ENCODE measurements at regions not wholly inside any gene's neighbourhood (a gene's known extent, or its start where the extent isn't known, plus 50 kb on each side); places are given as distances from the start of the nearest gene placed in this dataset.

DNA sequence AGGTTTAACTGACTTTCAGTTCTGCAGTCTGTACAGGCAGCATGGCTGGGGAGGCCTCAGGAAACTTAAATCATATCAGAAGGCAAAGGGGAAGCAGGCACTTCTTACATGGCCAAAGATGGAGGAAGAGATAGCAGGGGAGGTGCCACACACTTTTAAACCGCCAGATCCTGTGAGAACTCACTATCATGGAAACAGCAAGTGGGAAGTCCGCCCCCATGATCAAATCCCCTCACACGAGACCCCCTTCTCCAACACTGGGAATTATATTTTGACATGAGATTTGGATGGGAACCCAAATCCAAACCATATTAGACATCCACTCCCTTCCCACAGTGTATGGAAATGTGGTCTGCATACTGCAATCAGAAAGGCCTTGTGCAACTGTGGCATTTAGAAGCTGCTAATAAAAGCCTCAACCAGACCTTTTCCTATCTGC is 148.2 kb downstream of the FCRL5 start:
- TF ChIP-seq, protein P1, sequence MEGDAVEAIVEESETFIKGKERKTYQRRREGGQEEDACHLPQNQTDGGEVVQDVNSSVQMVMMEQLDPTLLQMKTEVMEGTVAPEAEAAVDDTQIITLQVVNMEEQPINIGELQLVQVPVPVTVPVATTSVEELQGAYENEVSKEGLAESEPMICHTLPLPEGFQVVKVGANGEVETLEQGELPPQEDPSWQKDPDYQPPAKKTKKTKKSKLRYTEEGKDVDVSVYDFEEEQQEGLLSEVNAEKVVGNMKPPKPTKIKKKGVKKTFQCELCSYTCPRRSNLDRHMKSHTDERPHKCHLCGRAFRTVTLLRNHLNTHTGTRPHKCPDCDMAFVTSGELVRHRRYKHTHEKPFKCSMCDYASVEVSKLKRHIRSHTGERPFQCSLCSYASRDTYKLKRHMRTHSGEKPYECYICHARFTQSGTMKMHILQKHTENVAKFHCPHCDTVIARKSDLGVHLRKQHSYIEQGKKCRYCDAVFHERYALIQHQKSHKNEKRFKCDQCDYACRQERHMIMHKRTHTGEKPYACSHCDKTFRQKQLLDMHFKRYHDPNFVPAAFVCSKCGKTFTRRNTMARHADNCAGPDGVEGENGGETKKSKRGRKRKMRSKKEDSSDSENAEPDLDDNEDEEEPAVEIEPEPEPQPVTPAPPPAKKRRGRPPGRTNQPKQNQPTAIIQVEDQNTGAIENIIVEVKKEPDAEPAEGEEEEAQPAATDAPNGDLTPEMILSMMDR (conservative IDR thresholded peaks at IDR 0.05 in 1 of 2, IDR thresholded peaks at IDR 0.05 in 1 of 2; ENCODE audit: low read depth in 1 of 2, low read length in 2 of 2): no peak
- TF ChIP-seq EZH2 (IDR thresholded peaks at IDR 0.05; ENCODE audit: low read length, missing control alignments): no peak

DNA sequence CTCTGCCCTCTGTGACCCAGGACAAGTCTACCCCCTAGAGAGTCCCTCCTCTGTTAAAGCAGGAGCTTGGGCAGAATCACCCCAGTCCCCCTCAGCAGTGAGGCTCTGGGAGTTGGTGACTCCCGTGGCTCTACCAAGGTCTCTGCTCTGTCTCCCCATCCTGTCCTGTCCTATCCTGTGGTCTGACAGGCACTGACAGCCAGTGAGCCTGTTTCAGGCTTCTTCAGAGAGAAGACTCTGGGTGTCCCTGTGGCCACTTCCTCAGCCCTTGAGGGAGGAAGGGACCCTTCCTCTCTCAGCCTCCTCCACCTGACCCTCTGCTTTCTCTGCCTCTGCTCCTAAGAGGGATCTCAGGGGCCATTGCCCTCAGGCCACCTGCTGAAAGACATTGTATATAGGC is 148.7 kb downstream of the FCRL5 start:
- Histone ChIP-seq H3K4me2 (ENCODE audit: extremely low read depth, insufficient read depth, low read length) (no peak overlapping the region), H3K27me3 (ENCODE audit: control insufficient read depth, insufficient read depth, low read length) (no peaks in the 10 kb centered on the region), H3K36me3 (ENCODE audit: control insufficient read depth, insufficient read depth, low read length) (no peaks in the 10 kb centered on the region), H3K4me1 (ENCODE audit: control insufficient read depth, extremely low read depth, insufficient read depth, low read length) (no peaks in the 10 kb centered on the region), H4K20me1 (ENCODE audit: control insufficient read depth, extremely low read depth, insufficient read depth, low read length) (no peaks in the 10 kb centered on the region), H3K79me2 (ENCODE audit: control insufficient read depth, insufficient read depth, low read length) (no peaks in the 10 kb centered on the region), H3K9me3 (ENCODE audit: control insufficient read depth, insufficient read depth, low read depth, low read length) (no peaks in the 10 kb centered on the region), H3K27ac (ENCODE audit: insufficient read depth, low read length) (no peak overlapping the region), H3K4me3 (replicated peaks in 1 of 4; ENCODE audit: control extremely low read depth in 1 of 4, insufficient read depth in 1 of 4, low read depth in 3 of 4, low read length in 4 of 4) (no peak overlapping the region), H3K9ac (ENCODE audit: insufficient read depth, low read length) (no peak overlapping the region), H2AFZ (ENCODE audit: low read length) (no peak overlapping the region)
- no peak for DNase-seq (ENCODE audit: low read depth in 2 of 2)
- TF ChIP-seq, protein P1 (conservative IDR thresholded peaks at IDR 0.05 in 1 of 2, IDR thresholded peaks at IDR 0.05 in 1 of 2; ENCODE audit: low read depth in 1 of 2, low read length in 2 of 2): no peak
- TF ChIP-seq EZH2 (IDR thresholded peaks at IDR 0.05; ENCODE audit: low read length, missing control alignments): no peak

More for the DNA sequence above, 148.2 kb downstream of the FCRL5 start:
- Histone ChIP-seq H4K20me1 (ENCODE audit: control insufficient read depth, extremely low read depth, insufficient read depth, low read length) (no peaks in the 10 kb centered on the region), H3K79me2 (ENCODE audit: control insufficient read depth, insufficient read depth, low read length) (no peaks in the 10 kb centered on the region), H3K4me1 (ENCODE audit: control insufficient read depth, extremely low read depth, insufficient read depth, low read length) (no peaks in the 10 kb centered on the region), H3K27me3 (ENCODE audit: control insufficient read depth, insufficient read depth, low read length) (no peaks in the 10 kb centered on the region), H3K9ac (ENCODE audit: insufficient read depth, low read length) (no peak overlapping the region), H3K9me3 (ENCODE audit: control insufficient read depth, insufficient read depth, low read depth, low read length) (no peaks in the 10 kb centered on the region), H3K36me3 (ENCODE audit: control insufficient read depth, insufficient read depth, low read length) (no peaks in the 10 kb centered on the region), H3K27ac (ENCODE audit: insufficient read depth, low read length) (no peak overlapping the region), H2AFZ (ENCODE audit: low read length) (no peak overlapping the region), H3K4me2 (ENCODE audit: extremely low read depth, insufficient read depth, low read length) (no peak overlapping the region), H3K4me3 (replicated peaks in 1 of 4; ENCODE audit: control extremely low read depth in 1 of 4, insufficient read depth in 1 of 4, low read depth in 3 of 4, low read length in 4 of 4) (no peak overlapping the region)
- DNase-seq (ENCODE audit: low read depth in 2 of 2): no peak

DNA sequence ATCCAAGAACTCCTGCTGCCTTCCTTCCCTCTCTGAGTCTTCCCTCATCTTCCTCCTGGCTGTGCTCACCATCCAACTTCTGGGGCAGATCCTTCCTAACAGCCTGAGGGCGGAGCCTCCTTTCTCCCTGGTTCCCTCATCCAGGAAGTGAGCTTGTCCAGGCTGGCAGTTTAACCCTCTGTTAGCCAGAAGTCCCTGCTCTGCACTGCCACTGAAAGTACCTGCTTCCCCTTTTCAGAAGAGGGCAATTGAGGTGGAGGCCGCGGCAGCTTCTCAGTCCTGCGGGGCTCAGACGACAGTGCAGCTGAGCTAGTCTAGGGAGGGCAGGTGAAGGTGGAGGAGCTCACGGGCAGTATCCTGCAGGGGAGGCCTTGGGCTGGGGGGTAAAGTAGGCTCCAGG is 149.1 kb downstream of the FCRL5 start:
- Histone ChIP-seq H3K79me2 (ENCODE audit: control insufficient read depth, insufficient read depth, low read length) (no peaks in the 10 kb centered on the region), H3K27me3 (ENCODE audit: control insufficient read depth, insufficient read depth, low read length) (no peaks in the 10 kb centered on the region), H4K20me1 (ENCODE audit: control insufficient read depth, extremely low read depth, insufficient read depth, low read length) (no peaks in the 10 kb centered on the region), H3K4me3 (replicated peaks in 1 of 4; ENCODE audit: control extremely low read depth in 1 of 4, insufficient read depth in 1 of 4, low read depth in 3 of 4, low read length in 4 of 4) (no peak overlapping the region), H3K4me1 (ENCODE audit: control insufficient read depth, extremely low read depth, insufficient read depth, low read length) (no peaks in the 10 kb centered on the region), H2AFZ (ENCODE audit: low read length) (no peak overlapping the region), H3K9me3 (ENCODE audit: control insufficient read depth, insufficient read depth, low read depth, low read length) (no peaks in the 10 kb centered on the region), H3K27ac (ENCODE audit: insufficient read depth, low read length) (no peak overlapping the region), H3K36me3 (ENCODE audit: control insufficient read depth, insufficient read depth, low read length) (no peaks in the 10 kb centered on the region), H3K9ac (ENCODE audit: insufficient read depth, low read length) (no peak overlapping the region), H3K4me2 (ENCODE audit: extremely low read depth, insufficient read depth, low read length) (no peak overlapping the region)
- no peak for TF ChIP-seq EZH2 (IDR thresholded peaks at IDR 0.05; ENCODE audit: low read length, missing control alignments)
- DNase-seq (ENCODE audit: low read depth in 2 of 2): no peak

Measured in fibroblast of lung (primary cell).